Caki2 (cell line): ENCODE measurements at regions not wholly inside any gene's neighbourhood (a gene's known extent, or its start where the extent isn't known, plus 50 kb on each side); places are given as distances from the start of the nearest gene placed in this dataset.

Experiments
- DNase-seq: peaks from one replicate; pipeline ENCODE4 v3.0.0-alpha.2; 2015; ENCODE audit warnings: low read depth
- in situ Hi-C: cut with HindIII; loops from 2 replicates; pipeline ENCODE4 v1.10.0; 2016; ENCODE audit warnings: low sequenced_read_pairs, low pct_unique_long_range_greater_than_20kb, mixed read lengths

- in situ Hi-C loops = no loop called here
- DNase-seq = no peak
These were observed 480.6 kb downstream of the KCTD8 start for GRCh38 chr4:43968011-43968410.

- no peak for DNase-seq
- in situ Hi-C loops = no loop called here
These were observed 465.0 kb downstream of the KCTD8 start for GRCh38 chr4:43983610-43984009.

DNA sequence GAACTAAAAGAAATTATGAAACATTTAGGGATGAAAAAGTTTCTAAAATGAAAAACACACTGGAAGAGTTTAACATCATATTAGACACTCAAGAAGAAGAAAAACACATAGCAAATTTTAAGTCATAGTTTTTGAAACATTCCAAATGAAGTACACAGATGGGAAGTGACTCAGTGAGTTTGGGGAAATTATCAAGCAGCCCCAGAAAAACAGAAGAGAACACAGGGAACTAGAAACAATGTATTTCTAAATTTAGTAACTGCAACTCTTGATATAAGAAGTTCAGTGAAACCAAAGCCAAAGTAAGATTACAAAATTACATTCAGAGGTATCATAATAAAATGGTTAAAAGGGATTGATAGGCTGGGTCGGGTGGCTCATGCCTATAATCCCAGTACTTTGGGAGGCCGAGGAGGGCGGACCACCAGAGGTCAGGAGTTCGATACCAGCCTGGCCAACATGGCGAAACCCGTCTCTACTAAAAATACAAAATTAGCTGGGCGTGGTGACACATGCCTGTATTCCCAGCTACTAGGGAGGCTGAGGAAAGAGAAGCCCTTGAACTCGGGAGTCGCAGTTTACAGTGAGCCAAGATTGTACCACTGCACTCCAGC lies 461.2 kb downstream of the KCTD8 start:
- in situ Hi-C loops = no loop called here
- DNase-seq = no peak

GRCh38 chr4:43990551-43990950 lies 458.1 kb downstream of the KCTD8 start:
- DNase-seq = no peak
- in situ Hi-C loops = no loop called here

GRCh38 chr4:43990963-43991362 lies 457.6 kb downstream of the KCTD8 start:
- DNase-seq = no peak

GRCh38 chr4:43992552-43992951 lies 456.1 kb downstream of the KCTD8 start:
- in situ Hi-C loops = no loop called here
- DNase-seq = no peak

More at GRCh38 chr4:43990963-43991362, 457.6 kb downstream of the KCTD8 start:
- in situ Hi-C loops = no loop called here

DNA sequence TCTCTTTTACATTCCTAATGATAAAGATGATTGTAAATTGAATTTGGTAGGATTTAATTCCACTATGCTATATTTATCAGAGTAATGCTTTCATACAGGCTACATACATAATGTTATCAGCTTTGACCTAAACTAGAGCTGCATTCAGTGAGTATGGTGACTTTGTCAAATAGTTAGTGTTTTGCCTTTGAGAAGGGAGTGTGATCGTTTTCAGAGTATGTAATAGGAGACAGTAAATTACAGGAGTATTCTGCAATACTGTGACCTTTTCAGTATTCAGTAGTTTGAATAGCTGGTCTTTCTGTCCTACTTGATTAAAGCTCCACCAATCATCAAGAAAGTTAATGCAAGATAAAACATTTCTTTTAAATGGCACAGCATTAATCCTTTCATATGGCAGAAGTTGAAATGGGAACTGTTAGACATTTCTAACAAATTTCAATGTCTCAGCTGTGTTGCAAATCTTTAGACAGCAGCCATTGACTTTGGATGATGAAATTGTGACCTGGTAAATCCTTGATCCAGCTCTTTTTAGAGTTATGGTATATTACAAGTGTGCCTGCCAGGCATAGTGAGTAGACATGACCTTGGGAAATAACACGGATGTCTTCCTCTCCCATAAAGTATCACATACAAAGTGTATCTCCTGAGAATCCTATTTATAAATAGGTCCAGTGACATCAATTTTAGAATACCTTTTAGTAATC lies 455.3 kb downstream of the KCTD8 start:
- in situ Hi-C loops = no loop called here
- no peak for DNase-seq

GRCh38 chr4:43999669-44000068 lies 448.9 kb downstream of the KCTD8 start:
- no peak for DNase-seq
- in situ Hi-C loops = no loop called here

- DNase-seq = no peak
- in situ Hi-C loops = no loop called here
These were observed 446.2 kb downstream of the KCTD8 start for GRCh38 chr4:44002368-44002767.

DNA sequence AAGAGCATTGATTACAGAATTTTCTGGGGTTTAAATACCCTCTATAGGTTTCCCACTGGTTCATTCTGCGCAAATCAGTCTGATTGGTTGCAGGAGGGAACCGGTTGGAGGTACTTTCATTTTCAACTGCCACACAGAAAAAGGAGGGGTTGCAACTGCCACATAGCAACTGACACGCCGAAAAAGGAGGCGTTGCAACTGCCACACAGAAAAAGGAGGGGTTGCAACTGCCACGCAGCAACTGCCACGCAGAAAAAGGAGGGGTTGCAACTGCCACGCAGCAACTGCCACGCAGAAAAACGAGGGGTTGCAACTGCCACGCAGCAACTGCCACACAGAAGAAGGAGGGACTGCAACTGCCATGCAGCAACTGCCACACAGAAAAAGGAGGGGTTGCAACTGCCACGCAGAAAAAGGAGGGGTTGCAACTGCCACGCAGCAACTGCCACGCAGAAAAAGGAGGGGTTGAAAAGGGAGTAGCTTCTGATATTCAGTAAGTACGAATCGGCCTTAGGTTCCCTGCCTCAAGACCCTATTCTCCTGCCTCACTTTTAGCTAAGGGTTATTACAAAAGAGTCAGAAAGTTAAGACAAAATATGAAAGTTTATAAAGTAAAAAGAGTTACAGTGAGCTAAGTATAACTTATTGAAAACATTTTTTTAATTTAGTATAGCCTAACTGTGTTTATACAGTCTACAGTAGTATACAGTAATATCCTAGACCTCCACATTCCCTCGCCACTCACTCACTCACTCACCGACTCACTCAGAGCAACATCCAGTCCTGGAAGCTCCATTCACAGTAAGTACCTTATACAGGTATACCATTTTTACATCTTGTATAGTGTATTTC lies 431.8 kb downstream of the KCTD8 start:
- DNase-seq = no peak
- in situ Hi-C loops = no loop called here

DNA sequence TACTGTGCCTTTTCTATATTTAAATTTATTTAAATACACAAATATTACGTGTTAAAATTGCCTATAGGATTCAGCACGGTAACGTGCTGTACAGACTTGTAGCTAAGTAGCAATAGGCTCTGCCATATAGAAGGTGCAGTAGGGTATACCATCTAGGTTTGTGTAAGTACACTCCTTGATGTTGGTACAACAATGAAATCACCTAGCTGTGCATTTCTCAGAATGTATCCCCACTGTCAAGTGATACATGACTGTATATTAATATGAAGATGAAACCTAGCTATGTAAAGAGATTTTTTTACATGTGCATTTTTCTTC lies 431.2 kb downstream of the KCTD8 start:
- DNase-seq = no peak
- in situ Hi-C loops = no loop called here

DNA sequence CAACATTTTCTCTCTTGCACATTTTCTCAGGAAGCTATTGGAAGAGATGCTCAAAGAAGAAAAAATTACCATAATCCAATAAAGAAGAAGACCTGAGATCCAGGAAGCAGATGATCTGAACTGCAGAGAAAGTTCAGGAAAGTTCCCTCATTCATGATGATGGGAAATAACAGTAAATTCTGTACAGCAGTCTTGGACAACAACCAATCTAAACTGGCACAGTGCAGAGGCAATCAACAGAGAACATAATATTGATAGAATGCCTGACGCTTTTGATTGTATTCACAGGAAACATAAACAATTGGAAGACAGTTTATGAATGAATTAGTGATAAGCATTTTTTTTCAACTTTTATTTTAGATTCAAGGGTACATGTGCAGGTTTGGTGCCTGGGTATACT lies 428.9 kb downstream of the KCTD8 start:
- DNase-seq = no peak
- in situ Hi-C loops = no loop called here

- DNase-seq = no peak
- in situ Hi-C loops = no loop called here
These were observed 423.1 kb downstream of the KCTD8 start for GRCh38 chr4:44025376-44026020.

DNA sequence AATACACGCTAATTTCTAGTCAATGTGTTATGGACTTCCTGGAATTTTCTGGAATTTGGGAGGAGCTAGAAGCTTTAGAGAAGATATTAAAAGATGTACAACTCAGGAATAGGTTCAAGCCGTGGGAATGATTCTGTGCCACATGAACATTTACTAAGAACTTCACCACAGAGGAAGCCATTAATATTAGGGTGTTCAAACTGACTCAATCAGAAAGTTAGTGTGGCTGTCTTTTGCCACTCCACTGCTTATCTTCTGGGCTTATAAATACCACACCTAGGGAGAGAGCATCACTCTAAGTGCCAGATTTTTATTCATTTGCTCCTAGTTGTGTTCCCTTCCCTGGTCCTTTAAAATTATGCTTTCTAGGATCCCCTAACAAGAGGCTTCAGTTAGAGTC lies 409.8 kb downstream of the KCTD8 start:
- no peak for DNase-seq
- in situ Hi-C loops = no loop called here

- DNase-seq = no peak
- in situ Hi-C loops = no loop called here
These were observed 402.1 kb downstream of the KCTD8 start for GRCh38 chr4:44046491-44046890.

DNA sequence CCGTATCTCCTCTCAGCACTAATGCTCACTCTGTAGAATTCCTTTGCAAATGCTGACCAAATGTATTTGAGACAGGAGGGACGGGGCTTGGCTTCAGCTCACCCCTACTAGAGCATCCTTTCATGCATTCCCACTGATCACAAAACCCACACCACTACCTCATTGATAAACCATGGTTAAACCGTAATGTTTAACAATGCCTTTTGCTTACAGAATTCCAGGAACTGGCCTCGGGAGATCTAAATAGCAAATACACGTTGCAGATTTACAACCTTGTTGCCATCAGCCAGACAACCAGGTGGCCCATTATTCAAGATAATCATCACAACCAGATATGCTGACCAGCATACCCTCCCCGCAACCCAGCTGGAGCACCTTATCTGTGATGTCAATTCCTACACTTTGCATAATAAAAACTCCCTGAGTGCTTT lies 391.9 kb downstream of the KCTD8 start:
- DNase-seq = no peak
- in situ Hi-C loops = no loop called here

- in situ Hi-C loops = no loop called here
These were observed 377.8 kb downstream of the KCTD8 start for GRCh38 chr4:44070843-44071242.

GRCh38 chr4:44071959-44072955 lies 376.4 kb downstream of the KCTD8 start:
- no peak for DNase-seq
- in situ Hi-C loops = no loop called here

More at GRCh38 chr4:44070843-44071242, 377.8 kb downstream of the KCTD8 start:
- DNase-seq = no peak
